ENCODE measurements at regions not wholly inside any gene's neighbourhood (a gene's known extent, or its start where the extent isn't known, plus 50 kb on each side); places are given as distances from the start of the nearest gene placed in this dataset.

DNA sequence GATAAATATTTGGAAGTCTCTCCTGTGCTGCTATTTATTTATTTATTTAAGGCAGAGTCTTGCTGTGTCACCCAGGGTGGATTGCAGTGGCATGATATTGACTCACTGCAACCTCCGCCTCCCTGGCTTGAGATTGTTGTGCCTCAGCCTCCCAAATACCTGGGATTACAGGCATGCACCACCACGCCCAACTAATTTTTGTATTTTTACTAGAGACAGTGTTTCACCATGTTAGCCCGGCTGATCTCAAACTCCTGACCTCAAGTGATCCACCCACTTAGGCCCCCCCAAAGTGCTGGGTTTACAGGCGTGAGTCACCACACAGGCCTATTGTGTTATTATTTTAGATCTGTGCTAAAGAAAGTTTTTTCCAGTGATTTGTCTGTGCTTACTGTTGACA lies 225.2 kb downstream of the CCER1 start:
- TF ChIP-seq CTCF (IDR thresholded peaks at IDR 0.05): no peak
- no peak for TF ChIP-seq POLR2A (IDR thresholded peaks at IDR 0.05)
- no peak for TF ChIP-seq POLR2AphosphoS5 (IDR thresholded peaks at IDR 0.05)

All from gastroesophageal sphincter (tissue), 3 donors.